ENCODE measurements at regions not wholly inside any gene's neighbourhood (a gene's known extent, or its start where the extent isn't known, plus 50 kb on each side); places are given as distances from the start of the nearest gene placed in this dataset.

DNA sequence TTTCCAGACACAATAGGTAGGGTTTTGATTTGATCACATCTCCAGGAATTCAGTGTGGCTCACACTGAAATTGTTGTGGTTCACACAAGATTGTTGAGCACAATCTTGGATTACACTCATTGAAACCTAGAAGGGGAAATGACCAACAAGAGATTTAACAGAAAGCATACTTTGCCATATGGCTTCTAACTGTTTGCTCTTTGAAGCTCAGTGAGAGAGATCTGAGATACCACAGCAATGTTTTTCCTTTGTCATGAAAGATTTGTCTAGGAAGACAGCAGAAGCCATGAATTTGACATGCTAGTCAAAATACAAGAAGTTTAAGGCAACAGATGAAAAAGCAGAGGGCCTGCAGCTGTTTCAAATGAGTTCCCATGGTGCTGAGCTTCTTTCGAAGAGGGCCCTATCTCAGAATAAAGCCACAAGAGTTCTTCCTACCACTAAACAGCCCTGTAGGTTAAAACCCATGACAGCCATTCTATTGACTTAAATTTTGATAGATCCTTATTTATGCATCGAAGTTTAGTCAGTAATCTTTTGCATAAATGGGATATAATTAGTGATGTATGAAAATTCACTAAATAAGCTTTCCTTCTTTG lies 650.4 kb downstream of the LTN1 start:
- no peaks in the 10 kb centered on the region for H3K27me3 ChIP-seq
- peaks cover 17% of the 10 kb centered on the region for H3K4me1 ChIP-seq
- no peak overlapping the region for H3K27ac ChIP-seq
- no peak overlapping the region for H3K4me2 ChIP-seq
- no peaks in the 10 kb centered on the region for H3K9me3 ChIP-seq
- TF ChIP-seq Cebpa-rat (IDR thresholded peaks at IDR 0.05), result no peak
- no peaks in the 10 kb centered on the region for H4K20me1 ChIP-seq
- no peaks in the 10 kb centered on the region for H3K36me3 ChIP-seq
- H3K9ac ChIP-seq, result no peak overlapping the region
- H3K4me3 ChIP-seq, result no peak overlapping the region

DNA sequence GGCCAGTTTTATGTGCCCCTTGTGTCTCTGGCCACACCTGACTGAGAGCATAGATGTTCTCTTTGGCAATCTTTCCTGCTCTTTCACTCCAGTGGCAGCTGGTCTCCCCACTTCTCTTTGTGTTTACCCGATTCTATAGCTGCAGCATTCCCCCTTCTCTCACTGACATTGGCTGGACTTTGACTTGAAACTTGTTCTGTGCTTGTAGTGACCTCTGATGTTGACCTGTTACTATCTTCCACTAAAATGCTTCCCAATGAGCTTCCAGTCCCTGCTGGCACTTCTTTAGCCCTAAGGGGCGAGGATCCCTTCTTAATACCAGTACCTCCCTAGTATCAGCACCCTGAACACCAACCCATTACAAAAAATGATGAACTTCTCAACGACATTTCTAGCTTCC lies 653.3 kb downstream of the LTN1 start:
- H3K27me3 ChIP-seq, result no peaks in the 10 kb centered on the region
- no peak overlapping the region for H3K27ac ChIP-seq
- H3K4me2 ChIP-seq, result 0 out of 2 replicates have a peak overlapping the region, but pooled peaks have one; percentile 39
- H3K36me3 ChIP-seq, result no peaks in the 10 kb centered on the region
- no peak overlapping the region for H3K4me3 ChIP-seq
- TF ChIP-seq Cebpa-rat (IDR thresholded peaks at IDR 0.05), result no peak
- H4K20me1 ChIP-seq, result no peaks in the 10 kb centered on the region
- H3K9me3 ChIP-seq, result no peaks in the 10 kb centered on the region
- peaks cover 12% of the 10 kb centered on the region for H3K4me1 ChIP-seq
- H3K9ac ChIP-seq, result no peak overlapping the region

GRCh38 chr21:28338701-28339305 lies 653.9 kb downstream of the LTN1 start:
- no peaks in the 10 kb centered on the region for H3K36me3 ChIP-seq
- H3K9ac ChIP-seq, result no peak overlapping the region
- no peak for TF ChIP-seq Cebpa-rat (IDR thresholded peaks at IDR 0.05)
- H3K9me3 ChIP-seq, result no peaks in the 10 kb centered on the region
- no peak overlapping the region for H3K4me3 ChIP-seq
- H3K4me2 ChIP-seq, result peak overlapping the region; percentile 39
- H3K4me1 ChIP-seq, result peaks cover 12% of the 10 kb centered on the region
- H4K20me1 ChIP-seq, result no peaks in the 10 kb centered on the region
- H3K27me3 ChIP-seq, result no peaks in the 10 kb centered on the region
- H3K27ac ChIP-seq, result no peak overlapping the region

DNA sequence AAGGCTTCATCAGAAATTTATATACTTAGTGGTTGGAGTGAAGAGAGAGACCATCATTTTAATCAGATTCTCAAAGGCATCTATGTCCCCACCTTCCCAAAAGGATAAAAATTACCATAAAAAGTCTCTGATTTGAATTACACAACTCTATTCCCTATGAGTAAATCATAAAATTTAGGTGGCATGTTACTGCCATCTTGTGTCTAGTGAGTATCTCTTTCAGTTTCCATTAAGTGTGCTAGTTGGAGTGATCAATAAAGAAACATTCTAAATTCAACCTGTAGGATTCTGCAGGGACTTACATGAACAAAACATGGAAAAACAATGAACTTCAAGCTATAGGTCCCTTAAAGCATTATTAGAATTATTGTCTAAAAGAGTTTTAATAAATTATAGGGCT lies 655.4 kb downstream of the LTN1 start:
- no peak for TF ChIP-seq Cebpa-rat (IDR thresholded peaks at IDR 0.05)
- H3K27me3 ChIP-seq, result no peaks in the 10 kb centered on the region
- no peak overlapping the region for H3K27ac ChIP-seq
- H3K36me3 ChIP-seq, result no peaks in the 10 kb centered on the region
- no peak overlapping the region for H3K4me3 ChIP-seq
- H3K4me2 ChIP-seq, result no peak overlapping the region
- H3K9me3 ChIP-seq, result no peaks in the 10 kb centered on the region
- no peaks in the 10 kb centered on the region for H4K20me1 ChIP-seq
- no peak overlapping the region for H3K9ac ChIP-seq
- peaks cover 12% of the 10 kb centered on the region for H3K4me1 ChIP-seq

- Histone ChIP-seq H3K4me3 (no peak overlapping the region), H3K9ac (no peak overlapping the region), H3K27ac (no peak overlapping the region), H3K36me3 (no peaks in the 10 kb centered on the region), H3K4me1 (peaks cover 12% of the 10 kb centered on the region), H4K20me1 (no peaks in the 10 kb centered on the region), H3K27me3 (no peaks in the 10 kb centered on the region), H3K9me3 (no peaks in the 10 kb centered on the region), H3K4me2 (no peak overlapping the region)
- no peak for TF ChIP-seq Cebpa-rat (IDR thresholded peaks at IDR 0.05)
These were observed 656.4 kb downstream of the LTN1 start for GRCh38 chr21:28336314-28336713.

DNA sequence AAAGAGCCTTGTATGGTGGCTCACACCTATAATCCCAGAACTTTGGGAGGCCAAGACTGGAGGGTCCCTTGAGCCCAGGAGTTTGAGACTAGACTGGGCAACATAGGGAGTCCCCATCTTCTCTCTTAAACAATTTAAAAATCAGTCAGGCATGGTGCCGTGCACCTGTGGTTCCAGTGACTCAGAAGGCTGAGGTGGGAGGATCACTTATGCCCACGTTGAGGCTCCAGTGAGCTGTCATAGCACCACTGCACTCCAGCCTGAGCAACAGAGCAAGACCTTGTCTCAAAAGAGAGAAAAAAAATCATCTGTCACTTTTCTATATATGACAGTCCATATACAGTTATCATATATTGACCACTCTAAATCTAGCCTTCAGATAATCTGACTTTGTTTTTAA lies 658.3 kb downstream of the LTN1 start:
- H3K4me2 ChIP-seq, result no peak overlapping the region

DNA sequence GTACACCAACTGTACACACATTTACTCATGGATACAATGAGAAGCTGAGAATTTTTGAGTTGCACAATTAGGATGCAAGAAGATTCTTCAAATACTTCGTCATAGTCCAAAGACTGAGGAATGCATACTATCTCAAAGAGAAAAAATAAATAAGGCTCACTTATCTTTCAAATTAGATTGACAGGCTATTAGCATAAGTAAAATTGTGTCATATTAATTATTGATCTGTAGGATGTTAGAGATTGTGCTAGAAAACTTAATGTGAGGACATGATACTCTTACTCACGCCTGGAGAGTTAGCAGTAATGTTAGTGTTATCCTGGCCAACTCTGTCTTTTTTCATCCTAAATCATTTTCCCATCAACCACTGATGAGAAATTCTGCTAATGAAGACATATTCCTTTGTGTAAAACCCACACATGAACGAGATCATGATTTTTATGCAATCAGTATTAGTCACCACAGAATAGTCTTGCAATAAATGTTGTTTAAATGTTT lies 659.0 kb downstream of the LTN1 start:
- Histone ChIP-seq H3K9ac (no peak overlapping the region), H3K27me3 (no peaks in the 10 kb centered on the region), H3K36me3 (no peaks in the 10 kb centered on the region), H4K20me1 (no peaks in the 10 kb centered on the region), H3K4me1 (peaks cover 5% of the 10 kb centered on the region), H3K4me2 (no peak overlapping the region), H3K9me3 (peaks cover 6% of the 10 kb centered on the region; the same call in 1 of the 2 replicates), H3K27ac (no peak overlapping the region), H3K4me3 (no peak overlapping the region)
- TF ChIP-seq Cebpa-rat (IDR thresholded peaks at IDR 0.05), result no peak

More for the DNA sequence above, 658.3 kb downstream of the LTN1 start:
- no peak overlapping the region for H3K27ac ChIP-seq
- H3K4me3 ChIP-seq, result no peak overlapping the region
- TF ChIP-seq Cebpa-rat (IDR thresholded peaks at IDR 0.05), result no peak
- H3K9ac ChIP-seq, result no peak overlapping the region
- H4K20me1 ChIP-seq, result no peaks in the 10 kb centered on the region
- no peaks in the 10 kb centered on the region for H3K9me3 ChIP-seq
- no peaks in the 10 kb centered on the region for H3K27me3 ChIP-seq
- no peaks in the 10 kb centered on the region for H3K36me3 ChIP-seq
- peaks cover 12% of the 10 kb centered on the region for H3K4me1 ChIP-seq

GRCh38 chr21:28332796-28333195 lies 659.9 kb downstream of the LTN1 start:
- Histone ChIP-seq H3K9me3 (peaks cover 7% of the 10 kb centered on the region; the same call in 1 of the 2 replicates), H3K27ac (no peak overlapping the region), H3K36me3 (no peaks in the 10 kb centered on the region), H3K4me1 (no peaks in the 10 kb centered on the region), H4K20me1 (no peaks in the 10 kb centered on the region), H3K4me2 (no peak overlapping the region), H3K4me3 (no peak overlapping the region), H3K27me3 (no peaks in the 10 kb centered on the region), H3K9ac (no peak overlapping the region)
- TF ChIP-seq Cebpa-rat (IDR thresholded peaks at IDR 0.05), result no peak

DNA sequence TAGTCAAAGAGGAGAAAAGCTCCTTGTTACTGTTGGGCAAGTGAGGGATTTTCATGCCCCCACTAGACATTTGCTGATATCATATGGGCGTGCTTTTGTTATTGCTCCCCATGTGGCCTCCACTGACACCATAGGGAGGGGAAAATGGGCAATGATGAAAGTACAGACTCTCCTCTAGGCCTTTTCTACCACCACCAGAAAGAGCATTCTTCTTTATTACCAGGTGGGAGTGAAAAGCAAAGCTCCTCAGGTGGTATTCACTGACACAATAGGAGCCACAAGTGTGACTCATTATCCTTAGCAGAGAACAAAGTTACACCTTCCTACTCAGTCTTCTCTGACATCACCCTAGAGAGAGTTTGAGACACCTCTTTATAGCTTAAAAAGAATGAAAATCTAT lies 667.1 kb downstream of the LTN1 start:
- no peak for TF ChIP-seq Cebpa-rat (IDR thresholded peaks at IDR 0.05)
- no peak overlapping the region for H3K4me3 ChIP-seq
- H3K4me2 ChIP-seq, result no peak overlapping the region
- no peak overlapping the region for H3K9ac ChIP-seq
- no peaks in the 10 kb centered on the region for H3K27me3 ChIP-seq
- no peaks in the 10 kb centered on the region for H3K4me1 ChIP-seq
- no peaks in the 10 kb centered on the region for H4K20me1 ChIP-seq
- H3K9me3 ChIP-seq, result peaks cover 7% of the 10 kb centered on the region; the same call in 1 of the 2 replicates
- no peak overlapping the region for H3K27ac ChIP-seq
- H3K36me3 ChIP-seq, result no peaks in the 10 kb centered on the region

DNA sequence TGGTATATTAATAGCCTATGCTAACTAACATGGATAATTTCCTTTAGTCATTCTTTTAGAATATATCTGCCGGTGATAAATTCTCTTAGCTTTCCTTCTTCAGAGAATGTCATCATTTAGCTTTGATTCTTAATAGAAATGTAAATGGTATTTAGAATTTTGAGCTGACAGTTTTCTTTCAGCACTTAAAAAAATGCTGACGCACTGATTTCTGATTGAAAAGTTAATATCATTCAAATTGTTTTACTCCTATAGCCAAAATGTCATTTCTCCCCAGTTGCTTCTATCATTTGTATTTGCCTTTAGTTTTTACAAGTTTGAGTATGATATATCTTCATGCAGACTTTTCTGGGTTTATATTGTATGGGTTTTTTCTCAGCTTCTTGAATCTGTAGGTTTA lies 668.0 kb downstream of the LTN1 start:
- Histone ChIP-seq H3K4me1 (no peaks in the 10 kb centered on the region), H3K27ac (no peak overlapping the region), H3K4me3 (no peak overlapping the region), H3K36me3 (no peaks in the 10 kb centered on the region), H4K20me1 (no peaks in the 10 kb centered on the region), H3K27me3 (no peaks in the 10 kb centered on the region), H3K4me2 (no peak overlapping the region), H3K9ac (no peak overlapping the region), H3K9me3 (peaks cover 7% of the 10 kb centered on the region; the same call in 1 of the 2 replicates)
- no peak for TF ChIP-seq Cebpa-rat (IDR thresholded peaks at IDR 0.05)

All from BLaER1 (cell line).